HepG2 (cell line): ENCODE measurements at regions not wholly inside any gene's neighbourhood (a gene's known extent, or its start where the extent isn't known, plus 50 kb on each side); places are given as distances from the start of the nearest gene placed in this dataset.

ENCODE experiments used
- ATAC-seq: fragments of 200-7000 bp; cut with Tn5 transposase; 3 replicates; pipeline ENCODE4 v1.9.1; 2020; ENCODE audit warnings: mild to moderate bottlenecking, moderate library complexity
- BruUV-seq: library from RNA; stranded (reverse); fragments of 400-500 nt; replicated peaks from 2 replicates; lab custom pipeline; 2021; lab: Mats Ljungman, UMichigan
- CTCF ChIA-PET: fragments of 300-600 bp; formaldehyde crosslinking; extraction: SDS; loops from one replicate; lab custom pipeline; 2021; ENCODE audit warnings: low total read pairs, inconsistent platforms, low intra/inter-chr PET ratio; lab: Yijun Ruan, JAX
- POLR2A ChIA-PET: fragments of 350-600 bp; sonication (Branson Sonifier 250); formaldehyde crosslinking; loops from one replicate; lab custom pipeline; 2020; ENCODE audit warnings: antibody characterized with exemption, inconsistent platforms; lab: Yijun Ruan, JAX
- DNase-seq: peaks from one replicate; pipeline ENCODE4 v3.0.0-alpha.2; 2015; ENCODE audit warnings: low spot score
- FAIRE-seq: peaks from 3 replicates; lab custom pipeline; 2011; peaks lifted over from hg19 to GRCh38; lab: Jason Lieb, UNC
- H2AFZ ChIP-seq: one replicate; pipeline ENCODE4 v1.6.1; 2011; ENCODE audit warnings: low read length, inconsistent platforms
- H3K27ac ChIP-seq: fragments of 300-600 bp; 3 replicates; pipeline ENCODE4 v1.8.0; 2011; ENCODE audit warnings: mixed run types, mild to moderate bottlenecking, mixed read lengths, low read length, inconsistent platforms; ENCODE audit not compliant: insufficient read depth; ENCODE audit errors: extremely low read length
- H3K27me3 ChIP-seq, 2 experiments: fragments of 200-600 bp in 1 of 2; 2 replicates in 1 of 2; 3 replicates in 1 of 2; pipeline versions ENCODE4 v1.6.0 to v1.8.0; 2011; ENCODE audit warnings: low read length in 2 of 2, mild to moderate bottlenecking in 2 of 2, moderate library complexity in 2 of 2, inconsistent platforms in 1 of 2; ENCODE audit not compliant: insufficient read depth in 2 of 2, control insufficient read depth in 1 of 2
- H3K36me3 ChIP-seq, 2 experiments: fragments of 200-600 bp in 1 of 2; replicated peaks in 1 of 2; 2 replicates in 1 of 2; 3 replicates in 1 of 2; pipeline versions ENCODE4 v1.5.1 to v1.8.0; 2011; ENCODE audit warnings: low read length in 2 of 2, inconsistent platforms in 1 of 2; ENCODE audit not compliant: insufficient read depth in 2 of 2, control insufficient read depth in 1 of 2
- H3K4me1 ChIP-seq: 2 replicates; pipeline ENCODE4 v1.5.1; 2012; ENCODE audit warnings: low read length, inconsistent platforms; ENCODE audit not compliant: insufficient read depth
- H3K4me2 ChIP-seq: 2 replicates; pipeline ENCODE4 v1.6.0; 2011; ENCODE audit warnings: low read depth, low read length, inconsistent platforms
- H3K4me3 ChIP-seq, 3 experiments: fragments of 200-600 bp in 1 of 3; sonication (generic), shearing (Covaris generic) in 1 of 3; replicated peaks in 1 of 3; 2 replicates each; pipeline ENCODE4 v1.5.1; 2011 to 2016; ENCODE audit warnings: low read length in 3 of 3, inconsistent platforms in 2 of 3, low read depth in 2 of 3, mild to moderate bottlenecking in 2 of 3, control low read depth in 1 of 3, mixed read lengths in 1 of 3; ENCODE audit not compliant: insufficient read depth in 1 of 3
- H3K79me2 ChIP-seq: one replicate; pipeline ENCODE4 v1.6.1; 2011; ENCODE audit warnings: low read length, inconsistent platforms; ENCODE audit not compliant: insufficient read depth
- H3K9ac ChIP-seq: 2 replicates; pipeline ENCODE4 v1.6.0; 2011; ENCODE audit warnings: mild to moderate bottlenecking, low read depth, low read length, inconsistent platforms; ENCODE audit not compliant: insufficient read depth
- H3K9me3 ChIP-seq: 2 replicates; pipeline ENCODE4 v1.5.1; 2012; ENCODE audit warnings: mild to moderate bottlenecking, low read length
- H4K20me1 ChIP-seq: 2 replicates; pipeline ENCODE4 v1.6.0; 2011; ENCODE audit warnings: inconsistent platforms, mild to moderate bottlenecking, low read length, moderate library complexity; ENCODE audit not compliant: insufficient read depth
- HES4 ChIP-seq: sonication (generic); formaldehyde crosslinking; IDR thresholded peaks from 2 replicates; pipeline ENCODE4 v1.9.0; 2021; ENCODE audit warnings: mild to moderate bottlenecking, missing genetic modification reagents, borderline replicate concordance
- HOXA7 ChIP-seq: sonication (generic); formaldehyde crosslinking; IDR thresholded peaks from 2 replicates; pipeline ENCODE4 v1.8.1; 2022; ENCODE audit warnings: mild to moderate bottlenecking, missing genetic modification reagents, moderate library complexity
- NR3C1 ChIP-seq: sonication (generic); formaldehyde crosslinking; IDR thresholded peaks from 2 replicates; pipeline ENCODE4 v1.4.0; 2020; ENCODE audit warnings: missing genetic modification reagents
- RFXANK ChIP-seq: IDR thresholded peaks from 2 replicates; pipeline ENCODE4 v1.6.1; 2016
- RORA ChIP-seq: sonication (generic); formaldehyde crosslinking; IDR thresholded peaks from 2 replicates; pipeline ENCODE4 v1.5.0; 2020; ENCODE audit warnings: mild to moderate bottlenecking, missing genetic modification reagents, moderate library complexity
- YY1 ChIP-seq: IDR thresholded peaks from 2 replicates; pipeline ENCODE4 v1.6.1; 2011; ENCODE audit warnings: low read length, low read depth, moderate library complexity, mild to moderate bottlenecking; ENCODE audit not compliant: insufficient read depth, insufficient replicate concordance
- ZMAT5 ChIP-seq: sonication (generic); formaldehyde crosslinking; IDR thresholded peaks from 2 replicates; pipeline ENCODE4 v1.5.0; 2020; ENCODE audit warnings: mild to moderate bottlenecking, low read depth, missing genetic modification reagents, borderline replicate concordance
- ZNF207 ChIP-seq: fragments of 450-650 bp; IDR thresholded peaks from 2 replicates; pipeline ENCODE4 v1.6.1; 2016; ENCODE audit warnings: antibody characterized with exemption, borderline replicate concordance
- ZNF264 ChIP-seq: sonication (generic); formaldehyde crosslinking; IDR thresholded peaks from 2 replicates; pipeline ENCODE4 v1.4.0; 2020; ENCODE audit warnings: missing genetic modification reagents
- ZNF878 ChIP-seq: sonication (generic); formaldehyde crosslinking; IDR thresholded peaks from 2 replicates; pipeline ENCODE4 v1.8.1; 2023; ENCODE audit warnings: mild to moderate bottlenecking, missing genetic modification reagents, moderate library complexity
- WGBS: methylation state at CpG from one replicate; pipeline ENCODE4 v1.1.6; 2017; ENCODE audit warnings: low lambda C conversion rate; 5-methylcytosine and 5-hydroxymethylcytosine counted together
- in situ Hi-C: cut with HindIII; loops from 2 replicates; pipeline ENCODE4 v1.10.0; 2017; ENCODE audit warnings: low pct_unique_long_range_greater_than_20kb; ENCODE audit not compliant: extremely low pct_ligation_motif_present
- intact Hi-C: fragments of 100-400 bp; cut with micrococcal nuclease; formaldehyde crosslinking; loops from one replicate; pipeline ENCODE4 v1.10.0; 2022; ENCODE audit not compliant: unreplicated experiment
- TF ChIP-seq, protein P1 (sequence below): sonication (generic); formaldehyde crosslinking; IDR thresholded peaks from 2 replicates; pipeline ENCODE4; 2020; ENCODE audit warnings: missing genetic modification reagents, mild to moderate bottlenecking, borderline replicate concordance
- TF ChIP-seq, protein P2 (sequence below): sonication (generic); formaldehyde crosslinking; IDR thresholded peaks from 2 replicates; pipeline ENCODE4 v1.5.0; 2020; ENCODE audit warnings: missing genetic modification reagents

- Histone ChIP-seq H3K27ac (no peak overlapping the region), H3K79me2 (no peaks in the 10 kb centered on the region), H3K4me1 (no peaks in the 10 kb centered on the region), H3K9ac (no peak overlapping the region), H3K36me3 (no peaks in the 10 kb centered on the region), H3K27me3 (no peaks in the 10 kb centered on the region), H3K4me3 (no peak overlapping the region), H3K9me3 (no peaks in the 10 kb centered on the region), H4K20me1 (no peaks in the 10 kb centered on the region), H3K4me2 (no peak overlapping the region), H2AFZ (no peak overlapping the region)
- in situ Hi-C loops (no loop called here), intact Hi-C loops (no loop called here)
- DNase-seq: no peak
- POLR2A ChIA-PET: no interaction called here
- BruUV-seq: no TSS peak
- ATAC-seq: no peak
- TF ChIP-seq HOXA7 (CRISPR knock-in tag) (no peak), HES4 (no peak), RORA (CRISPR knock-in tag) (no peak), ZNF207 (no peak), NR3C1 (CRISPR knock-in tag) (no peak), YY1 (no peak), ZNF878 (no peak), ZNF264 (CRISPR knock-in tag) (no peak), RFXANK (CRISPR knock-in tag) (no peak), ZMAT5 (CRISPR knock-in tag) (no peak)
- TF ChIP-seq, protein P1, sequence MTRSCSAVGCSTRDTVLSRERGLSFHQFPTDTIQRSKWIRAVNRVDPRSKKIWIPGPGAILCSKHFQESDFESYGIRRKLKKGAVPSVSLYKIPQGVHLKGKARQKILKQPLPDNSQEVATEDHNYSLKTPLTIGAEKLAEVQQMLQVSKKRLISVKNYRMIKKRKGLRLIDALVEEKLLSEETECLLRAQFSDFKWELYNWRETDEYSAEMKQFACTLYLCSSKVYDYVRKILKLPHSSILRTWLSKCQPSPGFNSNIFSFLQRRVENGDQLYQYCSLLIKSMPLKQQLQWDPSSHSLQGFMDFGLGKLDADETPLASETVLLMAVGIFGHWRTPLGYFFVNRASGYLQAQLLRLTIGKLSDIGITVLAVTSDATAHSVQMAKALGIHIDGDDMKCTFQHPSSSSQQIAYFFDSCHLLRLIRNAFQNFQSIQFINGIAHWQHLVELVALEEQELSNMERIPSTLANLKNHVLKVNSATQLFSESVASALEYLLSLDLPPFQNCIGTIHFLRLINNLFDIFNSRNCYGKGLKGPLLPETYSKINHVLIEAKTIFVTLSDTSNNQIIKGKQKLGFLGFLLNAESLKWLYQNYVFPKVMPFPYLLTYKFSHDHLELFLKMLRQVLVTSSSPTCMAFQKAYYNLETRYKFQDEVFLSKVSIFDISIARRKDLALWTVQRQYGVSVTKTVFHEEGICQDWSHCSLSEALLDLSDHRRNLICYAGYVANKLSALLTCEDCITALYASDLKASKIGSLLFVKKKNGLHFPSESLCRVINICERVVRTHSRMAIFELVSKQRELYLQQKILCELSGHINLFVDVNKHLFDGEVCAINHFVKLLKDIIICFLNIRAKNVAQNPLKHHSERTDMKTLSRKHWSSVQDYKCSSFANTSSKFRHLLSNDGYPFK (CRISPR knock-in tag): no peak
- TF ChIP-seq, protein P2, sequence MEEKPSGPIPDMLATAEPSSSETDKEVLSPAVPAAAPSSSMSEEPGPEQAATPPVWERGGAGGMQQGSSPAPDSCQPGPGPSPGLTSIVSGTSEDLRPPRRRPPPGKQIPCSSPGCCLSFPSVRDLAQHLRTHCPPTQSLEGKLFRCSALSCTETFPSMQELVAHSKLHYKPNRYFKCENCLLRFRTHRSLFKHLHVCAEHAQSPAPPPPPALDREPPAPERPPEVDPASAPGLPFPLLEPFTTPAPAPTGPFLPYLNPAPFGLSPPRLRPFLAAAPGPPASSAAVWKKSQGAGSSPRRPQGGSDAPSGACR (CRISPR knock-in tag): no peak
- WGBS: 42% methylated on average over 6 of the region's 6 CpGs
- CTCF ChIA-PET: no interaction called here
- FAIRE-seq: no peak
These were observed 151.1 kb downstream of the KLF12 start for GRCh38 chr13:73983109-73983508.
